ENCODE measurements at regions not wholly inside any gene's neighbourhood (a gene's known extent, or its start where the extent isn't known, plus 50 kb on each side); places are given as distances from the start of the nearest gene placed in this dataset.

GRCh38 chr11:23404225-23405160 lies 544.2 kb upstream of the CCDC179 start:
- TF ChIP-seq CTCF (IDR thresholded peaks at IDR 0.05; ENCODE audit: low read depth, low read length, poor library complexity, severe bottlenecking) (no peak), EZH2phosphoT487 (IDR thresholded peaks at IDR 0.05; ENCODE audit: borderline replicate concordance, low read length) (no peak)

Measured in DOHH2 (cell line).